ENCODE measurements at regions not wholly inside any gene's neighbourhood (a gene's known extent, or its start where the extent isn't known, plus 50 kb on each side); places are given as distances from the start of the nearest gene placed in this dataset.
"Not testable (repeated sequence)": the region's sequence is repeated elsewhere in the genome, so short reads cannot be mapped to it uniquely, and the experiment has no call there.

- DNase-seq, result no peak
These were observed 85.6 kb upstream of the SNX7 start for GRCh38 chr1:98575955-98576354.

- DNase-seq, result no peak
These were observed 95.6 kb upstream of the SNX7 start for GRCh38 chr1:98565951-98566350.

GRCh38 chr1:98559291-98559690 lies 102.2 kb upstream of the SNX7 start:
- DNase-seq, result no peak

DNA sequence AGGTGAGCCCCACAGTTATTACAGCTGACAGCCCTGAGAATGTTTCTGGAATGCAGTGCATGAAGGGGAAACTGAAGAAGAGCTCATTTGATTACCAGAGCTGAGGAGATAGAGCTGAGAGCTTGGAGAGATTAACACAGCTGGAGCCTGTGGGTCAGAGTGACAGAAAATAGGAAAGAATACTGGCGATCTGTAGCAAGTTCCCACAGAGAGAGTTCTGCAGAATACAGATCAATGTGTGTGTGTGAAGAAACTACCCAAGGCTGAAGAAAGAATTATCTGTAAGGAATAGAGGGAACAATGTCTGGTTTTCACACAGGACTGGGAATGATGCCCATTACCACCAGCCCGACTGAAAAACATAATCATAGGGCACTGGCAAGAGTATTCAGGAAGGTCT lies 103.6 kb upstream of the SNX7 start:
- no peak for DNase-seq

DNA sequence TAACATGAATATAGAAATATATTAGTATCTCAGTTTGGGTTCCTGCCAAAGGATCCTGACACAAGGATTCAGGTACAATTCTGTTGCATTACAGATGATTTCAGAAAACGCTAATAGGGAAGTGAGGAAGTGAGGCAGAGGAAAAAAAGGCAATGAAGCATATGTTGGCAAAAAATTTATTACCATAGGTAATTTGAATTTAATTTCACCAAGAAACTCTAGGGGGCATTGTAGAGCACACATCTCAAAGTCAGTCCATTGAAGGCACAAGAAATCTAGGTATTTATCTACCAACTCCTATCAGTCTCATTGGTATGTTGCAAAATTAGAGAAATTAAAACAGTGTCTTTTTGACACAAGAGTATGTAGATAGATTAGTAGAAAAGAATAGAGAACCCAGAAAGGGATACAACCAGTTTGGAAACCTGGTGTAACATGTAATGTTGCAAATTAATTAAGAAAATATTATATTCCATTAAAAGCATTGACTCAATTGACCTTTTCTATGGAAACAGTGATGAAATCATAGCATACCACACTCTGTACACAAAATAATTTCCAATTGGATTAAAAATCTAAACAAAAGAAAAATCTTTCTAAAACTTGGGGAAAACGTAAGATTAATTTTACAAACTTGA lies 104.9 kb upstream of the SNX7 start:
- DNase-seq, result no peak

DNA sequence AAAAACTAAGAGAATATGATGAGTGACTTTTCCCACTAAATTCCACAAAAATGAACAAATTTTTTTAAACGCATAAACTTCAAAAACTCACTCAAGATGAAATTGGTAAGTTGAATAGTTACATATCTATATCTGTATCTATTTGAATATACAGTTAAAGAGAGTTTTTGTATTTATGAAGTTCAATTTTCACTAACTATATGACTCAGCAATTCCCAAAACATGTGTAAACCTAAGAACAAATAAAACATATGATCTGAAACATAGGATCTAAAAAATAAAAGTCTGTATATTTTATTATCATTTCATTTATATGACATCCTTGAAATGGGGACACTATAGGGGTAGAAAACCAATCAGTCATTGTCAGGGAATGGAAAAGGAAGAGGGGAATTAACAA lies 105.7 kb upstream of the SNX7 start:
- no peak for DNase-seq

DNA sequence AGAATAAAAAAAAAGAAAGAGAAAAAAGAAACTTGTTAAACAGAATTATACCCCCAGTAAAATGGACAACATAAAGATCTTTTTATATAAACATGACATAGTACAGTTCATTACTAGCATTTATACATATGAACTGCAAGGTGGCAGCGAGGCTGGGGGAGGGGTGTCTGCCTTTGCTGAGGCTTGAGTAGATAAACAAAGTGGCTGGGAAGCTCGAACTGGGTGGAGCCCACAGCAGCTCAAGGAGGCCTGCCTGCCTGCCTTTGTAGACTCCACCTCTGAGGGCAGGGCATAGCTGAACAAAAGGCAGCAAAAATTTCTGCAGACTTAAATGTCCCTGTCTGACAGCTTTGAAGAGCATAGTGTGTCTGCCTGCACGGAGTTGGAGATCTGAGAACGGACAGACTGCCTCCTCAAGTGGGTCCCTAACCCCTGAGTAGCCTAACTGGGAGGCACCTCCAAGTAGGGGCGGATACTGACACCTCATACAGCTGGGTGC lies 108.9 kb upstream of the SNX7 start:
- DNase-seq, result not testable (repeated sequence)

DNA sequence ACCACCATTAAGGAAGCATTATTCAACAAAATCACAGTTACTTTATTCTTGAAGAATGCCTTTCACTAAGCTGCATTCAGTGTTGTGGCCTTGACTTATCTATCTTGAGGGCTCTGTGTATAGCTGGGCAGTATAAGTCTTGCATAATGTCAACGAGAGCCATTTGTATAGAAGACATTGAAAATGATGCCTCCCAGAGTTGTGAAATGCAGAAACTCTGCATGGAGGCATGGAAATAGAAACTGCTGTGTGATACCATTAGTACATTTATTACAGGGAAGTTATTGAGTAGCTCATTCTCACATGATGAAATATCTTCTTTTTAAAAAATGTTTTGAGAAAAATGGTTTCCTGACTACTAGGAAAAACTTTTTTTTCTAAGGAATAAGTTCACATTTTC lies 111.4 kb upstream of the SNX7 start:
- no peak for DNase-seq

GRCh38 chr1:98546319-98546718 lies 115.2 kb upstream of the SNX7 start:
- DNase-seq, result no peak

- no peak for DNase-seq
These were observed 123.4 kb upstream of the SNX7 start for GRCh38 chr1:98538106-98538505.

GRCh38 chr1:98523256-98523655 lies 138.3 kb upstream of the SNX7 start:
- DNase-seq, result no peak

DNA sequence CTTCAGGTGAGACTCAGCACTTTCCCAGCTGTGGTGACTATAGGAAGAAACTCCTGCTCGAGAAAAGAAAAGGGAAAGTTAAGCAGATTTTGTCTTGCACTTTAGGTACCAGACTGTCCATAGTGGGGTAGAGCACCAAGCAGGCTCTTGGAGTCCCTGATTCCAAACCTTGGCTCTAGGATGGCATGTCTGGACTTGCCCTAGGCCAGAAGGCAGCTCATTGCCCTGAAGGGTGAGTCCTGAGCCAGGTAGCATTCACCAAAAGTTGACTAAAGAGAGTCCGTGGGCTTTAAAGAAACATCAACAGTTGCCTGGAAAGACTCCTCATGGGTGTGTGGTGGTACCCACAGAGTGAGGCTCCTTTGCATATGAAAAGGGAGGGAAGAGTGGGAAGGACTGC lies 145.2 kb upstream of the SNX7 start:
- no peak for DNase-seq

DNA sequence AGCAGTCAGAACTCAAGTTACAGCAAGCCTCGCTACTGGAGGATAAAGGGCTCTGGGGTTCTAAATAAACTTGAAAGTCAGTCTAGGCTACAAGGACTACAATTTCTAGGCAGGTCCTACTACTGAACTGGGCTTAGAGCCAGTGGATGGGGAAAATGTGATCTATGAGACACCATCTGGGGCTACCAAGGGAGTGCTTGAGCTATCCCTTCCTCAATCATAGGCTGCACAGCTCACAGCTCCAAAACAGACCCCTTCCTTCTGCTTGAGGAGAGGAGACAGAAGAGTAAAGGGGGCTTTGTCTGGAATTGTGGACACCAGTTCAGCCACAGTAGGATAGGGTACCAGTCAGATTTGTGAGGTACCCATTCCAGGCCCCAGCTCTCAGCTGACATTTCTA lies 145.8 kb upstream of the SNX7 start:
- no peak for DNase-seq

- DNase-seq, result not testable (repeated sequence)
These were observed 149.3 kb upstream of the SNX7 start for GRCh38 chr1:98512216-98512615.

GRCh38 chr1:98503771-98504170 lies 157.8 kb upstream of the SNX7 start:
- DNase-seq, result no peak

DNA sequence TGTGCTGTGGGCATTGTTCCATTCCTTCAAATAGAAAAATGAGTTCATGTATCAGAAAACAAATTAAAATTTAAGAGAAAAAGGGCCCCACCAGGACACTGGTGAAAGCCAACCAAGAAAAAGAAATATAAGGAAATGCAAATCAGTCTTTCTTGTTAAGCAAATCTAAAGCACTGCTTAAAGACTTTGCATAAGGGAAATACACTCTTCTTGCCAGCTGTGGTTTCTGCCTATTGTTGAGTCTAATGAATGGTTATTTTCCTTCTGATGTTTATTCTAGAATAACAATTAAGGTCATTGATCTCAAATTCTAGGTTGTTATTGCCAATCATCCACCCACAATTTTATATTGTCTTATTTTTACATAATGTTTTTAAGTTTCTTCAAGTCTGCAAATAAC lies 158.6 kb upstream of the SNX7 start:
- no peak for DNase-seq

DNA sequence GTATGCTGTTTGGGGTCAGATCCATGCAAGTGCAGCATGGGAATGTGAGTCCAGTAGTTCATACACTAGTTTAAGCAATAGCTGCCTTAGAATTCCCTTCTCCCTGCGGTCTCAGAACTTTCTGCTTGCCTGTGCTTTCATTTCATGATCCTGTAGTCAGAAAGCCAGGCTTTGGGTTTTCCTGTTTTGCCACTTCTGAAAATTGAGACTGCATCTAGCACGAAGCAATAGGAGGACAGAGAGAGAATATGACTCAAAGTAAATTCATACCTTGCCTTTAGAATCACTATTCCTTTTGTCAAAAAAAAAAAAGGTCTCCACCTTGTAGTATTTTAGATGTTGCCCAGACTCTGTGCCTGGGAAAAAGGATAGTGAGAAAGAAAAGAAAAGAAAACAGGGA lies 161.2 kb upstream of the SNX7 start:
- DNase-seq, result no peak

DNA sequence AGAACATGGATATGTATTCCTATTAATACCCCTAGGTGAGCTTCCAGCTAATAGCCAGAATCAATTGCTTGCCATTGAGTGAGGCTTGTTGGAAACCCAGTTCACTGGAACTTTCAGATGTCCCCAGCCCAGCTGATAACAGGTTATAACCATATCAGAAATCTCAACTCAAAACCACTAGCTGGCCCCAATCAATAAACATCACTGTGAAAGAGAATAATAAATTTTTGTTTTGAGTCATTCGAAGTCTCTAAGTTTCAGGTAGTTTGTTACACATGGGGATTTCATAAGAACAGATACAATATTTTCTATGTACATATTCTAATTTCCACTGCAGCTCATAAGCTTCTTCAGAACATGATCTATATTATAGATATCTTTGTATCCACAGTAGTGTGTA lies 162.9 kb upstream of the SNX7 start:
- no peak for DNase-seq

DNA sequence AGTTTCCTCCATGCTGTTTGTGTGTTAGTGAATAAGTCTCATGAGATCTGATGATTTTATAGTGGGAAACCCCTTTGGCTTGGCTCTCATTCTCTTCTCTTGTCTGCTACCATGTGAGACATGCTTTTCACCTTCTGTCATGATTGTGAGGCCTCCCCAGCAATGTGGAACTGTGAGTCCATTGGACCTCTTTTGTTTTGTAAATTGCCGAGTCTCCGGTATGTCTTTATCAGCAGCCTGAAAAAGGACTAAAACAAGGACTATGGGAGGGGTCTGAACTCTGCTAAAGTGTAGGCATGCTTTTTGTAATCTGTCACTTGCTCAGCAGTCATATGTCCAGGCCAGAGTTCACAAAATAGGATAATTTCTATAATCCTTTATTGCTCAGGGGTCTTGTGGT lies 164.0 kb upstream of the SNX7 start:
- DNase-seq, result no peak

DNA sequence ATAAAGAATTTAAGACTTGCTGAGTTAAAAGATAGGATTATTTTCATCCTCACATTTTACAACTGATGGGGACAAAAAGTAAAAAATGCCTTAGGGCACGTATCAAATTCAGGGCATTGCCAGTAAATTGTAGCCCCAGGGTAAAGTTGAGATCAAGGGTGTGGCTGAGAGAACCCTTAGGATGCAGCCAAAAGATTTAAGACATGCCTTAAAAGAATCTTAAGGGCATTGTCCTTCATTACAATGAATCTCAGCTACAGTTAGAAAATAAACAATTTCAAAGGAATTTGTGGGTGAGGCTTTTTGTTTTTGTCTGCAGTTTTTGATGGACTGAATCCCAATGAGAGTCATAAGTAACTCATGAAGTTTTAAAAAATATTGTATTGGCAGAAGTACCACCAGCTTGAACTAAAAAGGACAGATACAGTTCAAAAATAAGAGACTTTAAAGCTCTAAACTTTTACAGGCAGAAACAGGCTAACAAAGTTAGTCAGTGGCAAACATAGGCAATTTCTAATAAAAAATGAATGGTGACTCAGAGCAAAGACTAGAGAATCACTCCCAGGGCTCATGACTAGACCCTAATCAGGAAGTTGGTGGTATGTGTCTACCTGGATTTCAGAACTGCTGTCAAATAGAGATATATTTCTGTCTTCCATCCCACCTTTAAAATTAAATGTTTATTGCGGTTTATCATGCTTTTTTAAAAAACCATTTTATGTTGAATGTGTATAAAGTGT lies 165.1 kb upstream of the SNX7 start:
- no peak for DNase-seq

GRCh38 chr1:98493469-98493868 lies 168.1 kb upstream of the SNX7 start:
- no peak for DNase-seq

DNA sequence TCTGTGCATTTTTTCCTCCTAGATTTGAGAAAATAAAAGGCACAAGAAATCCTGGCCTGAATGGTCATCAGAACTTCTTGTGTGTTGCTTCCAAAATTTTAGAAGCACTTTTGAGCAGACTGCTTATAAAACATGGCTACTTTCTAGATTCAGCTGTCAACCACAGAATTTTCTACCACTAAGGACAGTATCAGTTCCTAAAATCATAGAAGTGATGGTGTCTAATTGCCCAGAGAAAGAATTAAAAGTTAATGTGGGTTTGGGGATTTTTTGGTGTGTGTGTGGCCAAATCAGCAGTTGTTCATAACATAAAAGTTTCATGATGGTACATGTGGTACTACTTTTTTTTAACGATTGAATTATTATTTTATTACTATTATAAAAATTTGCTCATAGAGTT lies 171.4 kb upstream of the SNX7 start:
- DNase-seq, result no peak

DNA sequence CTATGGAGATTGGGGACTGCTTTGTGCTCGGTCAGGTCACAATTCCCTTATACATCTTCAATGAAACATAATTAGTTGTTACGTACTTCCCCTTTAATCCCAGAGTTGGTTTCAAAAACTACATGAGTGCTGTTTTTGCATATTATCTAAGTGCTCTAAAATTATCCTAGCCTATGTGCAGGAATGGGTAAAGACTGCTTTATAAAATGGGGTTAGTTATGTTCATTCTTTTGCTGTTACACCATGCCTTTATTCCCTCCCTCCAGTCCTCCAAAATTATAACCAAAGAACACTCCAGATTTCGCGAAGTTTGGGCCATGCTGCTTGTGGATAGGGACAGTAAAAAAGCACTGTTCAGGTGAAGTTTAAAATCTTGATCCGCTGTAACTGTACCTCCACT lies 173.9 kb upstream of the SNX7 start:
- no peak for DNase-seq

- no peak for DNase-seq
These were observed 178.9 kb upstream of the SNX7 start for GRCh38 chr1:98482611-98483010.

All from occipital lobe (tissue), 1 donor.